Epithelial cell of prostate (primary cell): ENCODE measurements at regions not wholly inside any gene's neighbourhood (a gene's known extent, or its start where the extent isn't known, plus 50 kb on each side); places are given as distances from the start of the nearest gene placed in this dataset.

Experiments
- DNase-seq: peaks from one replicate; pipeline ENCODE4 v3.0.0-alpha.2; 2011; ENCODE audit warnings: low read depth, low spot score
- H3K27ac ChIP-seq: fragments of 450-650 bp; 2 replicates; pipeline ENCODE4 v1.5.1; 2017; ENCODE audit warnings: mild to moderate bottlenecking

- DNase-seq = no peak
- no peak overlapping the region for H3K27ac ChIP-seq
Measured at GRCh38 chr6:140045116-140045515, 670.7 kb upstream of the CITED2 start.

- no peak for DNase-seq
- peak overlapping the region; percentile 48 for H3K27ac ChIP-seq
Measured at GRCh38 chr6:140044626-140045025, 670.2 kb upstream of the CITED2 start.

DNA sequence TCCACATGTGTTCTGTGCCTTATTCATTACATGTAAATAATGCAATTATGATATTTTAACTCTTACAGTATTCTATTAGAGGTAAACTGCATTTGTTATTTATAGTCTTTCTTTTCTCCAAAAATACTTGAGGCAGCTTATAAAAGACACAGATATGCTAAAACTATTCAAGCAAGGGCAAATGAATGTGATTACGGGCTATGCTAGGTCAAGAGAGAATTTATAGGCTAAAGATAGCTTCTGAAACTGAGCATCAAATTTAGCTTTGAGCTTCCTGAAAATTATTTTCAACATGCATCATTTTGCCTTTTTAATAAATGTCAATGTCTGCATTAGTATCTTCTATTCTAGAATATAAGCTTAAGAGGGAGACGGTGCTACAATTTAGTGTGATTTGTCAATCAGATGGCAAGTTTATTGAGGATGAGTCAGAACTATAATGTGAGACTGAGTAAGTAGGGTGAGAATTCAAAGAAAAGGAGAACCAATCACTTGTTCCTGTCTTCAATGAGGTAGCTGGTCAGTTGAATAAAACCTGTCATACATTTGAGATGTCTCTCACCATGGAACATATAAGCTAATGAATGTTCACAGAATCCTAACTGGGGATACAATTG lies 669.4 kb upstream of the CITED2 start:
- DNase-seq = peak; percentile 78

GRCh38 chr6:140043357-140043756 lies 668.9 kb upstream of the CITED2 start:
- DNase-seq = peak; percentile 93
- peak overlapping the region; percentile 48 for H3K27ac ChIP-seq

More for the DNA sequence above, 669.4 kb upstream of the CITED2 start:
- peak overlapping the region; percentile 48 for H3K27ac ChIP-seq

- H3K27ac ChIP-seq = no peak overlapping the region
- no peak for DNase-seq
Measured at GRCh38 chr6:140041571-140042332, 667.3 kb upstream of the CITED2 start.

GRCh38 chr6:140041056-140041455 lies 666.6 kb upstream of the CITED2 start:
- DNase-seq = no peak
- H3K27ac ChIP-seq = no peak overlapping the region

DNA sequence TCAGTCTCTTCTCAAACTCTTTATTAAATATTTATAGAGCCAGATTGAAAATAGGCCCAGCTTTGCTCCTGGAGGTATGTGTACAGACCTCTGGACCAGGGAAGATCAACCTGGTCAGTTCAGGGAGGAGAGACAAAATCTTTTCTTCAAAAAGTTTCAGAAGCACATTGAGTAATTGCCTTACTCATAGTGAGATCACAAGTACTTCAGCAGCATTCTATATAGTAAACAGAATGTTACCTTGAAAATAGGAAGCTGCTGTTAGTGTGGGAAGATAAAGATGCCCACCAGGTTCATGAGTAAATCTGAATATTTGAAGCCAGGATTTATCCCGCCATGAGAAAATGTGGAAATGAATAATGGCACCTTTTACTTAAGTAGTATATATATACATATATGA lies 665.9 kb upstream of the CITED2 start:
- no peak overlapping the region for H3K27ac ChIP-seq
- DNase-seq = peak; percentile 20

DNA sequence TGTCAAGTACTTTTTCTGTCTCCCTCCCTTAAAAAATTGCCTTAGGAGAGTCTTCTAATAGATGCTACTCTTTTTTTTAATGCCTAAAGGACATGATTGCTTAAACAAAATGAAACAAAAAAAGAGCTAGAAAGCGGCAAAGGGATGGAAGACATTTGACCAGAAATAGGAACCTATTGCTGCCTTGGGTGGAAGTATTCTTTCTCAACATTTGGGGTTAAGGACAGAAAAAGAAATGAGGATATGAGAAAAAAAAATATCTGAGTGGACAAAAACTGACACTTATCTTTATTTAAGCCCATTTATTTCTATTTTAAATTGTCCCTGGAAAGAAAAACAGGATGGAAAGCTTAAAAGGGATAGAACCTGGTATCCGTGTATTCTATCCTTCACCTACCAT lies 664.9 kb upstream of the CITED2 start:
- no peak for DNase-seq
- no peak overlapping the region for H3K27ac ChIP-seq

GRCh38 chr6:140036196-140036595 lies 661.7 kb upstream of the CITED2 start:
- DNase-seq = no peak
- no peak overlapping the region for H3K27ac ChIP-seq

DNA sequence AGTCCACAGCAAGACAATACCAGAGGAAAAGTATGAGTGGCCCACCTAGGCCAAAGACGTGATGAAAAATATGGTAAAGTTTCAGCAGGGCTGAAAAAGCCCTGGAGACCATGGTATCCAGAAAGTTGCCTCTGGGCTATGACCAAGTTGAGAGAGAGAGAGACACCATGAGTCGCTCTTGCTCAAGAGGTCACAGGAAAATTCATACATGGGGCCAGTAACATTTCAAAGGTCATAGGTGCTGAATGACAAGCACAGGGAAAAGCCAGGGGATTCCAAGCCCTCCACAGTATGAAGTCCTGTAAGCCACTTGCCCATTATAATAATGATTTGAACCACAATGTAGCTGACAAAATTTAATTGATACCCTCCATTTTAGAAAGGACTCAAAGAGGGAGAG lies 657.7 kb upstream of the CITED2 start:
- no peak overlapping the region for H3K27ac ChIP-seq

GRCh38 chr6:140029551-140029950 lies 655.1 kb upstream of the CITED2 start:
- DNase-seq = no peak
- no peak overlapping the region for H3K27ac ChIP-seq

More for the DNA sequence above, 657.7 kb upstream of the CITED2 start:
- no peak for DNase-seq

GRCh38 chr6:140027219-140027618 lies 652.8 kb upstream of the CITED2 start:
- H3K27ac ChIP-seq = no peak overlapping the region
- no peak for DNase-seq

DNA sequence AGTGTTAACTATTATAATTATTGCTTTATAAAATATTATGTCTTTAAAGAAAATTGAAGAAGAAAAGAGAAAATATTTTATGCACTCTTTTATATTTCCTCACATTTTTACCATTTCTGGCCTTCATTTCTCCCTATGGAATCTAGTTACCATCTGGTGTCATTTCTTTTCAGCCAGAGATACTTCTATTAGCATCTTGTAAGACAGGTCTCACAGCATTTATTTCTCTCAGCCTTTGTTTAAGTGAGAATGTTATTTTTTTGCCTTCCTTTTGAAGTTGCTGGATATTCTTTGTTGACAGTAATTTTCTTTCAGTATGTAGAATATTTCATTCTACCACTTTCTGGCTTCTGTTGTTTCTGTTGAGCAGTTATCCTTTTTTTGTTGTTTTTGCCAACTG lies 652.1 kb upstream of the CITED2 start:
- no peak for DNase-seq
- no peak overlapping the region for H3K27ac ChIP-seq

DNA sequence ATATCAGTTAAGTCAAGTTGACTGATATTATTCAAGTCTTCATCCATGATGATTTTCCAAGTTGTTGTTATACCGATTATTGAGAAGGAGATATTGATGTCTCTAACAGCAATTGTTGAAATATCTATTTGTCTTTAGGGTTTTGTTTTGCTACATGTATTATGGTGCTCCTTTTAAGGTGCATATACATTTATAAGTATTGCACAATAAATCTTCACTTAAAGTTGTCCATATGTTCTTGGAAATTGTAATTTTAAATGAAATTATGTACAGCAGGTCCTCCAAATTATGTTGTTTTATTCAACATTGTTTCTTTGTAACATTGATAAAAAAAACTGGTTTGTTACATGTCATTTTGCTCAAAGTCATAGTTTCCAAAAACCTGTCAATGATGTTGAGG lies 650.7 kb upstream of the CITED2 start:
- no peak for DNase-seq
- no peak overlapping the region for H3K27ac ChIP-seq

GRCh38 chr6:140020207-140020791 lies 645.9 kb upstream of the CITED2 start:
- DNase-seq = no peak

DNA sequence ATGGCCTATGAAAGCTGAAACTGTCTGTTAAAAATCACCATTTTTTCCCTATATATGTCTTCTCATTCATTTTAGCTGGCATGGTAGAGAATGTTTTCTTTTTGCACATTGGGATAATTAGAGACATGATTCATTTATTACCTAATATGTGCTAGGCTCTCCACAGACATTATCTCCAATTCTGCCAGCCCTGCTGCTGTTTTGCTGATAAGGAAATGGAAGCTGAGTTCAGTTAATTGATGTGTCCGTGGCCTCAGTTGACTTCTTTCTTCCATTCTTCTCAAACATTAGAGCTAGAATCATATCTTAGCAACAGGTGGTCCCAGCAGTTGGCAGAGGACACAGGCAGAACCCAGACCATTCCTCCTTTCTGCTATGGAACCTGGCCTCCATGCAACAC lies 644.1 kb upstream of the CITED2 start:
- no peak overlapping the region for H3K27ac ChIP-seq
- no peak for DNase-seq

More at GRCh38 chr6:140020207-140020791, 645.9 kb upstream of the CITED2 start:
- H3K27ac ChIP-seq = no peak overlapping the region

- no peak overlapping the region for H3K27ac ChIP-seq
- DNase-seq = no peak
Measured at GRCh38 chr6:140017470-140017869, 643.0 kb upstream of the CITED2 start.

DNA sequence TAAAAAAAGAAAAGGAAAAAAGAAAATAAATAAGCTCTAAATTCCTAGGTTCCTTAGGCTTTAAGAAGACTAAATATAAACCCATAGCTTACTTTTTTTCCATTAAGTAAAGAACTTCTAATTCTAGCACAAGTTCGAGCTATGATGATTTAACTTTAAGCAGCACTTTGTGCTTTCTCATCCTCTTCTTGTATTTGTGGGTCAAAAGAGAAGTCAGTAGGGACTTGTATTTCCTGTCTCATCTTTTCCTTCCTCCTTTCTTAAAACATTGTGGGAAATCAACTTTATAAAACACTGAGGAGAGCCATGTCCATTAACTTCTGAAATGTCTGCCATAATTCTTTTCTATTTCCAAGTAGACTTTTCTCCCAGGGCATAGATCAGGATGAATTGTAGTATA lies 637.7 kb upstream of the CITED2 start:
- H3K27ac ChIP-seq = no peak overlapping the region
- no peak for DNase-seq

DNA sequence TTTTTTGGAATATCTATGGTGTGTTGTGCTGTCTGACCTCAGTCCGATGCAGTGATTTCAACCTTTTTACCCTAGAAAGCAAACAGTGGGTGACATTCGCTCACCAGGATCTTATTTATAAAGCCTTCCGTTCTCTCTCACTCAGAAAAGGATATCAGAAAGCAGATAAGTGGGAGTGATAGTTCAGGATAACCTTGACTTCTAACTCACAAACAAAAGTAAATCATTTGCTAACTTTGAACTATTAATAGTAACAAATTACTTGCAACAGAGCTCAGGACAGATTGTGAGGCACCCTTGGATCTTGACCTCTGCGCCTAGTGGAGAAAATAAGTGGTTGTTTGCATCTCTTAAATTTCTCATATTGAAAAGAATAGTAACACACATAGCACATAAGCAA lies 637.1 kb upstream of the CITED2 start:
- H3K27ac ChIP-seq = no peak overlapping the region
- no peak for DNase-seq

- DNase-seq = no peak
Measured at GRCh38 chr6:140009286-140009685, 634.8 kb upstream of the CITED2 start.

GRCh38 chr6:140007525-140007924 lies 633.1 kb upstream of the CITED2 start:
- DNase-seq = no peak
- H3K27ac ChIP-seq = no peak overlapping the region

More at GRCh38 chr6:140009286-140009685, 634.8 kb upstream of the CITED2 start:
- H3K27ac ChIP-seq = no peak overlapping the region
